ENCODE measurements at regions not wholly inside any gene's neighbourhood (a gene's known extent, or its start where the extent isn't known, plus 50 kb on each side); places are given as distances from the start of the nearest gene placed in this dataset.

- Histone ChIP-seq H4K91ac (replicated peaks; ENCODE audit: insufficient read length, low read length) (no peak overlapping the region), H3K4ac (replicated peaks; ENCODE audit: insufficient read length, low read depth, low read length) (no peak overlapping the region), H4K5ac (ENCODE audit: insufficient read length, low read depth, low read length) (no peak overlapping the region), H3K27me3 (replicated peaks in 1 of 4; ENCODE audit: control insufficient read depth in 3 of 4, extremely low read depth in 1 of 4, insufficient read depth in 3 of 4, low read length in 3 of 4) (no peaks in the 10 kb centered on the region), H3K9ac (replicated peaks in 1 of 4; ENCODE audit: extremely low read depth in 1 of 4, low read depth in 3 of 4, low read length in 3 of 4) (no peak overlapping the region), H4K8ac (ENCODE audit: extremely low read depth, insufficient read depth, low read length) (no peak overlapping the region), H4K20me1 (replicated peaks in 1 of 2; ENCODE audit: control insufficient read depth in 1 of 2, insufficient read depth in 2 of 2, low read length in 2 of 2) (no peaks in the 10 kb centered on the region), H2AK5ac (ENCODE audit: low read depth, low read length) (no peak overlapping the region), H3K4me1 (replicated peaks in 1 of 4; ENCODE audit: control insufficient read depth in 3 of 4, insufficient read depth in 4 of 4, low read length in 3 of 4) (no peaks in the 10 kb centered on the region), H2BK12ac (ENCODE audit: low read depth, low read length) (no peak overlapping the region), H3K56ac (replicated peaks; ENCODE audit: insufficient read length, low read depth, low read length) (no peak overlapping the region), H3K18ac (ENCODE audit: extremely low read depth, low read length) (no peak overlapping the region), H3K4me3 (ENCODE audit: extremely low read depth in 1 of 4, insufficient read depth in 2 of 4, low read depth in 3 of 4, low read length in 4 of 4) (no peak overlapping the region), H3K79me2 (ENCODE audit: control insufficient read depth in 1 of 2, insufficient read depth in 2 of 2, low read length in 2 of 2) (no peaks in the 10 kb centered on the region), H2BK15ac (ENCODE audit: low read length) (no peak overlapping the region), H3K9me3 (ENCODE audit: insufficient read depth in 2 of 2, low read depth in 1 of 2, low read length in 1 of 2) (no peaks in the 10 kb centered on the region), H3K14ac (ENCODE audit: insufficient read length) (no peak overlapping the region), H3K4me2 (ENCODE audit: insufficient read depth in 1 of 2, low read depth in 2 of 2, low read length in 2 of 2) (no peak overlapping the region), H3K27ac (ENCODE audit: low read depth, low read length) (no peak overlapping the region), H2BK20ac (ENCODE audit: low read length) (no peak overlapping the region), H2BK120ac (replicated peaks; ENCODE audit: low read depth, low read length) (no peak overlapping the region), H3K36me3 (ENCODE audit: control insufficient read depth in 2 of 4, insufficient read depth in 4 of 4, low read length in 3 of 4) (no peaks in the 10 kb centered on the region), H3K79me1 (ENCODE audit: low read depth, low read length) (no peaks in the 10 kb centered on the region), H2BK5ac (ENCODE audit: low read depth, low read length) (no peak overlapping the region), H2AFZ (ENCODE audit: low read length) (no peak overlapping the region), H3K23me2 (ENCODE audit: low read depth, low read length) (no peaks in the 10 kb centered on the region), H3K23ac (ENCODE audit: insufficient read length) (no peak overlapping the region)
- TF ChIP-seq SRF (IDR thresholded peaks at IDR 0.05; ENCODE audit: low read depth, low read length) (no peak), RXRA (IDR thresholded peaks at IDR 0.05; ENCODE audit: insufficient read depth, low read depth, low read length) (no peak), GABPA (IDR thresholded peaks at IDR 0.05; ENCODE audit: borderline replicate concordance, insufficient read depth, low read length) (no peak), SP4 (IDR thresholded peaks at IDR 0.05; ENCODE audit: low read length) (no peak), SIRT6 (IDR thresholded peaks at IDR 0.05; ENCODE audit: low read length) (no peak), CEBPB (IDR thresholded peaks at IDR 0.05; ENCODE audit: low read depth, low read length) (no peak), SAP30 (IDR thresholded peaks at IDR 0.05; ENCODE audit: insufficient read depth, insufficient replicate concordance, low read length) (no peak), MAX (IDR thresholded peaks at IDR 0.05) (no peak), RAD21 (IDR thresholded peaks at IDR 0.05 in 1 of 2, conservative IDR thresholded peaks at IDR 0.05 in 1 of 2; ENCODE audit: low read depth in 2 of 2, low read length in 2 of 2) (no peak), USF2 (IDR thresholded peaks at IDR 0.05; ENCODE audit: low read length) (no peak), BRCA1 (IDR thresholded peaks at IDR 0.05; ENCODE audit: low read depth, low read length) (no peak), ASH2L (IDR thresholded peaks at IDR 0.05; ENCODE audit: low read length) (no peak)
- CTCF ChIA-PET (ENCODE audit: partially characterized antibody), result no interaction called here
- FAIRE-seq (no peak), DNase-seq (ENCODE audit: low read depth in 1 of 2, low spot score in 2 of 2) (no peak)
- POLR2A ChIA-PET (ENCODE audit: partially characterized antibody), result no interaction called here
- 92% methylated on average over 4 of the region's 4 CpGs; no CpG with 5 or more reads in 1 of the 2 experiments for WGBS, 2 experiments (ENCODE audit: extremely low coverage in 1 of 2, insufficient coverage in 1 of 2, insufficient read length in 1 of 2, insufficient replicate concordance in 2 of 2, low coverage in 1 of 2, low lambda C conversion rate in 2 of 2, missing lambda C conversion rate in 1 of 2)
Observed at GRCh38 chr4:35216636-35217035, 1027.7 kb downstream of the ARAP2 start.
